IPS DF 6.9 (cell line): ENCODE measurements at regions not wholly inside any gene's neighbourhood (a gene's known extent, or its start where the extent isn't known, plus 50 kb on each side); places are given as distances from the start of the nearest gene placed in this dataset.
"Not testable (repeated sequence)": the region's sequence is repeated elsewhere in the genome, so short reads cannot be mapped to it uniquely, and the experiment has no call there.

Source experiments
- DNase-seq: peaks from one replicate; pipeline ENCODE4 v3.0.0-alpha.2; 2013; ENCODE audit warnings: low read depth, low spot score
- H3K27ac ChIP-seq: one replicate; pipeline ENCODE4 v1.5.1; 2013; ENCODE audit warnings: low read length, control low read depth
- H3K27me3 ChIP-seq: 2 replicates; pipeline ENCODE4 v1.6.1; 2013; ENCODE audit warnings: mild to moderate bottlenecking, low read length; ENCODE audit not compliant: control insufficient read depth, insufficient read depth
- H3K36me3 ChIP-seq: 2 replicates; pipeline ENCODE4 v1.6.1; 2013; ENCODE audit warnings: low read length; ENCODE audit not compliant: control insufficient read depth, insufficient read depth
- H3K4me1 ChIP-seq: 2 replicates; pipeline ENCODE4 v1.6.1; 2013; ENCODE audit warnings: low read length; ENCODE audit not compliant: control insufficient read depth, insufficient read depth
- H3K4me3 ChIP-seq: 2 replicates; pipeline ENCODE4 v1.5.1; 2013; ENCODE audit warnings: mild to moderate bottlenecking, low read length
- H3K9me3 ChIP-seq: 2 replicates; pipeline ENCODE4 v1.6.1; 2013; ENCODE audit warnings: low read length, inconsistent platforms; ENCODE audit not compliant: control insufficient read depth, insufficient read depth
- WGBS: extraction: QIAGEN DNeasy Blood & Tissue Kit; methylation state at CpG from one replicate; pipeline ENCODE4 v1.1.7; 2013; ENCODE audit warnings: mixed read lengths, missing lambda C conversion rate; ENCODE audit not compliant: insufficient read length, insufficient coverage; 5-methylcytosine and 5-hydroxymethylcytosine counted together

- Histone ChIP-seq H3K36me3 (no peaks in the 10 kb centered on the region), H3K4me3 (no peak overlapping the region), H3K4me1 (no peaks in the 10 kb centered on the region), H3K27me3 (no peaks in the 10 kb centered on the region), H3K9me3 (no peaks in the 10 kb centered on the region), H3K27ac (no peak overlapping the region)
- DNase-seq = peak; percentile 54
- no CpG with 5 or more reads among the region's 15 CpGs for WGBS
Measured at GRCh38 chr11:31958076-31958735, 132.7 kb upstream of the RCN1 start.

- H3K4me3 ChIP-seq = no peak overlapping the region
- no peak overlapping the region for H3K27ac ChIP-seq
- no peak for DNase-seq
- H3K27me3 ChIP-seq = no peaks in the 10 kb centered on the region
- no CpG with 5 or more reads among the region's 7 CpGs for WGBS
- H3K36me3 ChIP-seq = no peaks in the 10 kb centered on the region
- H3K9me3 ChIP-seq = no peaks in the 10 kb centered on the region
- no peaks in the 10 kb centered on the region for H3K4me1 ChIP-seq
Measured at GRCh38 chr11:31957674-31958073, 133.2 kb upstream of the RCN1 start.

GRCh38 chr11:31956310-31956709, 134.6 kb upstream of the RCN1 start:
- no peaks in the 10 kb centered on the region for H3K9me3 ChIP-seq
- no CpG with 5 or more reads among the region's 3 CpGs for WGBS
- no peak overlapping the region for H3K4me3 ChIP-seq
- no peak for DNase-seq
- no peaks in the 10 kb centered on the region for H3K36me3 ChIP-seq
- H3K27ac ChIP-seq = no peak overlapping the region
- H3K4me1 ChIP-seq = no peaks in the 10 kb centered on the region
- no peaks in the 10 kb centered on the region for H3K27me3 ChIP-seq

DNA sequence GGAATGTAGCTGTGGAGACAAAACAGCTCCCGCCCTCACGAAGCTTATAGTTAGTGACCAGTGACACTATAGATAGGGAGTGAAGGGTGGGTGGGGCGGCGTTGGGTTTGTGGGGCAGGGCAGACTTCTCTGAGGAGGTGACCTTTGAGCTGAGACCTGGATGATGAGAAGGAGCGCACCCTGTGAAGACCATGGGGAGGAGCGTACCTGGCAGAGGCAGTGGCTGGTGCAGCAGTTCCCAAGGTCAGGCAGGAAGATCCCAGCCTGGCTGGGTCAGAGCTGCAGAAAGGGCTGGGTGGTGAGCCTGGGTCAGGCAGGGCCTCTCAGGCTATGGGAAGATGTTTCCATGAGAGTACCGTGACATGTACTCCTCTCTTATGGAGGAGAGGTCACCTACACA, 135.0 kb upstream of the RCN1 start:
- H3K27me3 ChIP-seq = no peaks in the 10 kb centered on the region
- H3K9me3 ChIP-seq = no peaks in the 10 kb centered on the region
- H3K27ac ChIP-seq = no peak overlapping the region
- DNase-seq = no peak
- H3K36me3 ChIP-seq = no peaks in the 10 kb centered on the region
- H3K4me1 ChIP-seq = no peaks in the 10 kb centered on the region
- no CpG with 5 or more reads among the region's 7 CpGs for WGBS
- H3K4me3 ChIP-seq = no peak overlapping the region

- H3K4me3 ChIP-seq = no peak overlapping the region
- H3K4me1 ChIP-seq = no peaks in the 10 kb centered on the region
- no peak for DNase-seq
- H3K36me3 ChIP-seq = no peaks in the 10 kb centered on the region
- WGBS = no CpG with 5 or more reads among the region's 6 CpGs
- no peaks in the 10 kb centered on the region for H3K9me3 ChIP-seq
- H3K27me3 ChIP-seq = no peaks in the 10 kb centered on the region
- H3K27ac ChIP-seq = no peak overlapping the region
Measured at GRCh38 chr11:31953803-31954327, 137.0 kb upstream of the RCN1 start.

DNA sequence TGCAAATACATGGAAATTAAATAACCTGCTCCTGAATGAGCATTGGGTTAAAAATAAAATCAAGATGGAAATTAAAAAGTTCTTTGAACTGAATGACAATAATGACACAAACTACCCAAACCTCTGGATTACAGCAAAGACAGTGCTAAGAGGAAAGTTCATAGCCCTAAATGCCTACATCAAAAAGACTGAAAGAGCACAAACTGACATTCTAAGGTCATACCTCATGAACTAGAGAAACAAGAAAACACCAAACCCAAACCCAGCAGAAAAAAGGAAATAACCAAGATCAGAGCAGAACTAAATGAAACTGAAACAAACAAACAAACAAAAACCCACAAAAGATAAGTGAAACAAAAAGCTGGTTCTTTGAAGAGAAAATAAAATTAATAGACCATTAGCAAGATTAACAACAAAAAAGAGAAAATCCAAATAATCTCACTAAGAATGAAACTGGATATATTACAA, 138.6 kb upstream of the PAX6 start:
- H3K27ac ChIP-seq, H3K4me1 ChIP-seq, H3K36me3 ChIP-seq, H3K27me3 ChIP-seq, H3K4me3 ChIP-seq, H3K9me3 ChIP-seq, DNase-seq: not testable (repeated sequence)

GRCh38 chr11:31947051-31947450, 135.9 kb upstream of the PAX6 start:
- Histone ChIP-seq H3K4me1 (no peaks in the 10 kb centered on the region), H3K4me3 (no peak overlapping the region), H3K27ac (no peak overlapping the region), H3K36me3 (no peaks in the 10 kb centered on the region), H3K27me3 (no peaks in the 10 kb centered on the region), H3K9me3 (no peaks in the 10 kb centered on the region)
- WGBS = no CpG with 5 or more reads among the region's 6 CpGs
- no peak for DNase-seq

- H3K9me3 ChIP-seq = no peaks in the 10 kb centered on the region
- no peak for DNase-seq
- no peak overlapping the region for H3K4me3 ChIP-seq
- no peaks in the 10 kb centered on the region for H3K27me3 ChIP-seq
- H3K4me1 ChIP-seq = no peaks in the 10 kb centered on the region
- no CpG with 5 or more reads among the region's 2 CpGs for WGBS
- no peaks in the 10 kb centered on the region for H3K36me3 ChIP-seq
- no peak overlapping the region for H3K27ac ChIP-seq
Measured at GRCh38 chr11:31943056-31943780, 132.1 kb upstream of the PAX6 start.

DNA sequence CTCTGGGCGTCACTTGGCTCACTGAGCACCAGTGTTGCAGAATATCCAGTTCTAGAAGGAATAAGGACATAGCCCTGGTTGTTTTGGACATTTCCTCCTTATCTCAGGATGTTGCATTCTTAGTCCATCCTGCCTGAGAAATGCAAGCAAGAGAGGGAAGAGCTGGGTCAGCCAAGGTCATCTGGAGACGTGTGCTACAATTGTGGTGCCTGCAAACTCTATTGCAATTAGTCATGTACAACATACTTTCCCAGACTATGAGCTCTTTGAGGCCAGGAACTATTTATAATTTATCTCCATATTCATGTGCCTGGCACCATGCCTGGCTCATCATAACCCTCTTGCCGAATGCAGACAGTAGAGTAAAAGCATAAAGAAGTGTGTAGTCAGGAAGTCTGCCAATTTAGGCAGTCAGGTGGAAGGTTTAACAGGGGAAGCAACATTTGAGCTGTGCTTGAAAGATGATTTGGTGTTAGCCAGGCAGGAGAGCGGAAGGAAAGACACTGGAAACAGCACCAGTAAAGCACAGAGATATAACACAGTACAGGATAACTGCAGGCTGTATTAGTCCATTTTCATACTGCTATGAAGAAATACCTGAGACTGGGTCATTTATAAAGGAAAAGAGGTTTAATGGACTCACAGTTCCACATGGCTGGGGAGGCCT, 129.4 kb upstream of the PAX6 start:
- H3K27me3 ChIP-seq = no peaks in the 10 kb centered on the region
- no peak overlapping the region for H3K4me3 ChIP-seq
- H3K27ac ChIP-seq = no peak overlapping the region
- no peaks in the 10 kb centered on the region for H3K4me1 ChIP-seq
- no peaks in the 10 kb centered on the region for H3K36me3 ChIP-seq
- no peak for DNase-seq
- WGBS = no CpG with 5 or more reads among the region's 4 CpGs
- no peaks in the 10 kb centered on the region for H3K9me3 ChIP-seq

GRCh38 chr11:31939004-31939403, 127.9 kb upstream of the PAX6 start:
- Histone ChIP-seq H3K4me1 (no peaks in the 10 kb centered on the region), H3K36me3 (no peaks in the 10 kb centered on the region), H3K4me3 (no peak overlapping the region), H3K27me3 (no peaks in the 10 kb centered on the region), H3K27ac (no peak overlapping the region), H3K9me3 (no peaks in the 10 kb centered on the region)
- WGBS = no CpG with 5 or more reads among the region's 3 CpGs
- no peak for DNase-seq
